OCI-LY7 (cell line): ENCODE measurements at regions not wholly inside any gene's neighbourhood (a gene's known extent, or its start where the extent isn't known, plus 50 kb on each side); places are given as distances from the start of the nearest gene placed in this dataset.

ENCODE experiments used
- BruUV-seq: library from RNA; stranded (reverse); fragments of 400-500 nt; replicated peaks from 2 replicates; lab custom pipeline; 2021; lab: Mats Ljungman, UMichigan
- CTCF ChIA-PET: fragments of 300-600 bp; sonication (Branson Sonifier 250); formaldehyde crosslinking; loops from one replicate; lab custom pipeline; 2022; ENCODE audit warnings: antibody characterized with exemption; ENCODE audit not compliant: unreplicated experiment; lab: Charles Lee
- POLR2A ChIA-PET: fragments of 300-600 bp; sonication (Branson Sonifier 250); formaldehyde crosslinking; loops from one replicate; lab custom pipeline; 2022; ENCODE audit warnings: antibody characterized with exemption; lab: Charles Lee
- DNase-seq: peaks from one replicate; pipeline ENCODE4 v3.0.0-alpha.2; 2015; ENCODE audit warnings: low spot score
- H2AFZ ChIP-seq: fragments of 200-600 bp; sonication (generic), shearing (Covaris generic); 2 replicates; pipeline ENCODE4 v1.6.1; 2014; ENCODE audit warnings: mild to moderate bottlenecking, antibody characterized with exemption, low read length, moderate library complexity
- H3K27ac ChIP-seq: fragments of 200-600 bp; sonication (generic); 2 replicates; pipeline ENCODE4 v1.5.1; 2014; ENCODE audit warnings: mixed run types, low read depth, mild to moderate bottlenecking, moderate library complexity, low read length, inconsistent platforms; ENCODE audit not compliant: poor library complexity, severe bottlenecking
- H3K36me3 ChIP-seq: fragments of 200-600 bp; sonication (generic); 2 replicates; pipeline ENCODE4 v1.6.1; 2014; ENCODE audit warnings: mild to moderate bottlenecking, antibody characterized with exemption, low read length, moderate library complexity, mixed read lengths; ENCODE audit not compliant: insufficient read depth
- H3K4me1 ChIP-seq: fragments of 200-600 bp; sonication (generic); 2 replicates; pipeline ENCODE4 v1.5.1; 2014; ENCODE audit warnings: mild to moderate bottlenecking, low read length; ENCODE audit not compliant: insufficient read depth, poor library complexity, severe bottlenecking
- H3K4me2 ChIP-seq: fragments of 200-600 bp; sonication (generic); 2 replicates; pipeline ENCODE4 v1.6.1; 2014; ENCODE audit warnings: mild to moderate bottlenecking, low read length
- H3K4me3 ChIP-seq: fragments of 200-600 bp; sonication (generic); 2 replicates; pipeline ENCODE4 v1.5.1; 2014; ENCODE audit warnings: mild to moderate bottlenecking, low read depth, low read length; ENCODE audit not compliant: poor library complexity, severe bottlenecking
- H3K79me2 ChIP-seq: fragments of 200-600 bp; sonication (generic); 2 replicates; pipeline ENCODE4 v1.6.1; 2016; ENCODE audit warnings: low read depth, mild to moderate bottlenecking, low read length, moderate library complexity, mixed read lengths; ENCODE audit not compliant: insufficient read depth
- H3K9me2 ChIP-seq: fragments of 200-600 bp; sonication (generic); 2 replicates; pipeline ENCODE4 v1.6.1; 2016; ENCODE audit warnings: mild to moderate bottlenecking, low read length, mixed read lengths; ENCODE audit not compliant: insufficient read depth
- H3K9me3 ChIP-seq: fragments of 200-600 bp; sonication (generic); 2 replicates; pipeline ENCODE4 v1.6.1; 2014; ENCODE audit warnings: mild to moderate bottlenecking, mixed run types, low read length, mixed read lengths
- H4K20me1 ChIP-seq: fragments of 200-600 bp; sonication (generic); 2 replicates; pipeline ENCODE4 v1.6.1; 2014; ENCODE audit warnings: mild to moderate bottlenecking, antibody characterized with exemption, low read length, moderate library complexity, mixed read lengths; ENCODE audit not compliant: insufficient read depth
- CTCF ChIP-seq: fragments of 200-600 bp; sonication (generic); conservative IDR thresholded peaks from 2 replicates; pipeline ENCODE4 v1.5.1; 2014; ENCODE audit warnings: mild to moderate bottlenecking, antibody characterized with exemption, low read length, moderate library complexity, mixed read lengths
- EZH2phosphoT487 ChIP-seq: fragments of 200-600 bp; sonication (generic); IDR thresholded peaks from 2 replicates; pipeline ENCODE4 v1.6.1; 2018; ENCODE audit warnings: low read depth, borderline replicate concordance, mild to moderate bottlenecking, mixed run types, antibody characterized with exemption, low read length, moderate library complexity, mixed read lengths
- intact Hi-C: fragments of 100-400 bp; cut with micrococcal nuclease; formaldehyde crosslinking; loops from one replicate; pipeline ENCODE4 v1.10.0; 2022; ENCODE audit not compliant: unreplicated experiment

GRCh38 chr1:59029411-59030167 lies 245.7 kb upstream of the JUN start:
- Histone ChIP-seq H2AFZ (no peak overlapping the region), H3K4me1 (peaks cover 11% of the 10 kb centered on the region), H3K4me2 (no peak overlapping the region), H3K79me2 (no peaks in the 10 kb centered on the region), H3K9me2 (no peaks in the 10 kb centered on the region), H3K4me3 (no peak overlapping the region), H3K36me3 (no peaks in the 10 kb centered on the region), H3K9me3 (no peaks in the 10 kb centered on the region), H4K20me1 (no peaks in the 10 kb centered on the region), H3K27ac (no peak overlapping the region)
- intact Hi-C loops, result loop anchor here (1.0 kb wide), 1 partner anchor 61 kb away; no protein-coding TSS in a partner anchor
- BruUV-seq, result no TSS peak
- DNase-seq, result no peak
- ChIA-PET CTCF (no interaction called here), POLR2A (interaction anchor here (0.8 kb wide), 1 partner anchor 11 kb away, joined by 3 read pairs; no protein-coding TSS in a partner anchor)
- TF ChIP-seq EZH2phosphoT487 (no peak), CTCF (no peak)

GRCh38 chr1:59032228-59032627 lies 248.4 kb upstream of the JUN start:
- H3K4me3 ChIP-seq, result no peak overlapping the region
- intact Hi-C loops, result no loop called here
- no peaks in the 10 kb centered on the region for H4K20me1 ChIP-seq
- POLR2A ChIA-PET, result no interaction called here
- DNase-seq, result no peak
- H2AFZ ChIP-seq, result no peak overlapping the region
- no peaks in the 10 kb centered on the region for H3K9me2 ChIP-seq
- H3K27ac ChIP-seq, result no peak overlapping the region
- CTCF ChIA-PET, result no interaction called here
- no peaks in the 10 kb centered on the region for H3K79me2 ChIP-seq
- H3K4me1 ChIP-seq, result no peaks in the 10 kb centered on the region
- no TSS peak for BruUV-seq
- no peak for TF ChIP-seq CTCF
- no peak for TF ChIP-seq EZH2phosphoT487
- no peak overlapping the region for H3K4me2 ChIP-seq
- H3K36me3 ChIP-seq, result no peaks in the 10 kb centered on the region
- no peaks in the 10 kb centered on the region for H3K9me3 ChIP-seq

- Histone ChIP-seq H3K27ac (no peak overlapping the region), H3K9me2 (no peaks in the 10 kb centered on the region), H3K4me3 (no peak overlapping the region), H4K20me1 (no peaks in the 10 kb centered on the region), H3K79me2 (no peaks in the 10 kb centered on the region), H3K4me1 (no peaks in the 10 kb centered on the region), H2AFZ (no peak overlapping the region), H3K36me3 (no peaks in the 10 kb centered on the region), H3K9me3 (no peaks in the 10 kb centered on the region), H3K4me2 (no peak overlapping the region)
- ChIA-PET POLR2A (no interaction called here), CTCF (no interaction called here)
- DNase-seq, result no peak
- BruUV-seq, result no TSS peak
- TF ChIP-seq EZH2phosphoT487, result no peak
- no peak for TF ChIP-seq CTCF
- intact Hi-C loops, result no loop called here
These were observed 249.9 kb upstream of the JUN start for GRCh38 chr1:59033761-59034160.
